K562 (cell line): ENCODE measurements at regions not wholly inside any gene's neighbourhood (a gene's known extent, or its start where the extent isn't known, plus 50 kb on each side); places are given as distances from the start of the nearest gene placed in this dataset.

Experiments
- ATF3 ChIP-seq, 2 experiments: fragments of 450-650 bp in 1 of 2; sonication (generic) in 1 of 2; formaldehyde crosslinking in 1 of 2; IDR thresholded peaks in 1 of 2; conservative IDR thresholded peaks in 1 of 2; 2 replicates each; pipeline versions ENCODE4 v1.6.1 to v1.8.1; 2016 to 2023; ENCODE audit warnings: mild to moderate bottlenecking in 2 of 2, moderate library complexity in 2 of 2, inconsistent platforms in 1 of 2, missing genetic modification reagents in 1 of 2
- BRF1 ChIP-seq: IDR thresholded peaks from 3 replicates; pipeline ENCODE4 v1.6.1; 2011; ENCODE audit warnings: borderline replicate concordance, mild to moderate bottlenecking; ENCODE audit not compliant: insufficient read length; ENCODE audit errors: extremely low read depth
- CHCHD3 ChIP-seq: fragments of 250-450 bp; sonication (Bioruptor Pico); IDR thresholded peaks from 2 replicates; pipeline ENCODE4 v2.1.2; 2022; ENCODE audit warnings: mild to moderate bottlenecking
- CREB1 ChIP-seq, 2 experiments: sonication (generic) in 1 of 2; formaldehyde crosslinking in 1 of 2; IDR thresholded peaks; 2 replicates each; pipeline versions ENCODE4 v1.6.1 to v1.8.0; 2012 to 2022; ENCODE audit warnings: inconsistent platforms in 1 of 2, mild to moderate bottlenecking in 1 of 2, missing genetic modification reagents in 1 of 2, moderate library complexity in 1 of 2
- ETV6 ChIP-seq, 3 experiments: fragments of 150-350 bp in 1 of 3; sonication (generic) in 1 of 3; formaldehyde crosslinking in 1 of 3; IDR thresholded peaks; 2 replicates each; pipeline versions ENCODE4 v1.6.1 to v1.8.0; 2014 to 2022; ENCODE audit warnings: borderline replicate concordance in 2 of 3, low read depth in 2 of 3, antibody characterized with exemption in 1 of 3, low read length in 1 of 3, mild to moderate bottlenecking in 1 of 3, missing genetic modification reagents in 1 of 3
- MAFF ChIP-seq: IDR thresholded peaks from 2 replicates; pipeline ENCODE4 v1.6.1; 2012; ENCODE audit warnings: low read length, improper control_type of control experiment
- MBD2 ChIP-seq: sonication (generic); IDR thresholded peaks from 2 replicates; pipeline ENCODE4 v1.6.1; 2016; ENCODE audit warnings: low read depth, borderline replicate concordance
- MEF2A ChIP-seq: IDR thresholded peaks from 2 replicates; pipeline ENCODE4 v1.6.1; 2011; ENCODE audit warnings: low read depth, mild to moderate bottlenecking, low read length, moderate library complexity; ENCODE audit not compliant: control insufficient read depth
- MEF2D ChIP-seq: conservative IDR thresholded peaks from 2 replicates; pipeline ENCODE4 v1.6.1; 2016; ENCODE audit warnings: low read depth, missing genetic modification characterization, missing compliant biosample characterization
- NELFE ChIP-seq: IDR thresholded peaks from 2 replicates; pipeline ENCODE4 v1.6.1; 2011; ENCODE audit warnings: mild to moderate bottlenecking; ENCODE audit not compliant: insufficient read depth, insufficient read length
- RAD21 ChIP-seq, 2 experiments: fragments of 250-450 bp in 1 of 2; fragments of 450-650 bp in 1 of 2; sonication (Bioruptor Pico) in 1 of 2; formaldehyde crosslinking in 1 of 2; IDR thresholded peaks in 1 of 2; conservative IDR thresholded peaks in 1 of 2; 2 replicates each; pipeline versions ENCODE4 v1.4.0 to v1.8.0; 2020 to 2022; ENCODE audit warnings: mild to moderate bottlenecking in 2 of 2, moderate library complexity in 1 of 2
- SPI1 ChIP-seq: IDR thresholded peaks from 2 replicates; pipeline ENCODE4 v1.6.1; 2011; ENCODE audit warnings: low read depth, low read length, control low read depth, borderline replicate concordance
- STAT5A ChIP-seq: IDR thresholded peaks from 2 replicates; pipeline ENCODE4 v1.6.1; 2012; ENCODE audit warnings: low read length, inconsistent platforms, borderline replicate concordance
- TAL1 ChIP-seq: fragments of 450-650 bp; IDR thresholded peaks from 2 replicates; pipeline ENCODE4 v1.6.1; 2016; ENCODE audit warnings: mild to moderate bottlenecking
- TEAD2 ChIP-seq: fragments of 450-650 bp; IDR thresholded peaks from 2 replicates; pipeline ENCODE4 v1.6.1; 2016; ENCODE audit warnings: missing genetic modification characterization, control low read depth, missing compliant biosample characterization
- ZNF253 ChIP-seq: fragments of 250-450 bp; sonication (Bioruptor Pico); conservative IDR thresholded peaks from 2 replicates; pipeline ENCODE4 v1.6.1; 2021; ENCODE audit warnings: mild to moderate bottlenecking
- ZNF584 ChIP-seq: fragments of 200-800 bp; sonication (Bioruptor generic); IDR thresholded peaks from 2 replicates; pipeline ENCODE4 v1.6.1; 2016; ENCODE audit warnings: low read depth, mild to moderate bottlenecking, missing genetic modification characterization, missing compliant biosample characterization
- ZNF586 ChIP-seq: fragments of 450-650 bp; formaldehyde crosslinking; conservative IDR thresholded peaks from 2 replicates; pipeline ENCODE4 v1.4.0; 2020; ENCODE audit warnings: mild to moderate bottlenecking, moderate library complexity
- TF ChIP-seq, protein P1 (sequence below): fragments of 450-650 bp; formaldehyde crosslinking; IDR thresholded peaks from 2 replicates; pipeline ENCODE4 v1.4.0; 2020; ENCODE audit warnings: mild to moderate bottlenecking, moderate library complexity
- TF ChIP-seq, protein P2 (sequence below): sonication (generic); formaldehyde crosslinking; IDR thresholded peaks from 2 replicates; pipeline ENCODE4 v1.9.0; 2022; ENCODE audit warnings: mild to moderate bottlenecking, missing genetic modification reagents
- TF ChIP-seq, protein P3 (sequence below): fragments of 450-650 bp; formaldehyde crosslinking; IDR thresholded peaks from 2 replicates; pipeline ENCODE4 v1.4.0; 2020; ENCODE audit warnings: mild to moderate bottlenecking

DNA sequence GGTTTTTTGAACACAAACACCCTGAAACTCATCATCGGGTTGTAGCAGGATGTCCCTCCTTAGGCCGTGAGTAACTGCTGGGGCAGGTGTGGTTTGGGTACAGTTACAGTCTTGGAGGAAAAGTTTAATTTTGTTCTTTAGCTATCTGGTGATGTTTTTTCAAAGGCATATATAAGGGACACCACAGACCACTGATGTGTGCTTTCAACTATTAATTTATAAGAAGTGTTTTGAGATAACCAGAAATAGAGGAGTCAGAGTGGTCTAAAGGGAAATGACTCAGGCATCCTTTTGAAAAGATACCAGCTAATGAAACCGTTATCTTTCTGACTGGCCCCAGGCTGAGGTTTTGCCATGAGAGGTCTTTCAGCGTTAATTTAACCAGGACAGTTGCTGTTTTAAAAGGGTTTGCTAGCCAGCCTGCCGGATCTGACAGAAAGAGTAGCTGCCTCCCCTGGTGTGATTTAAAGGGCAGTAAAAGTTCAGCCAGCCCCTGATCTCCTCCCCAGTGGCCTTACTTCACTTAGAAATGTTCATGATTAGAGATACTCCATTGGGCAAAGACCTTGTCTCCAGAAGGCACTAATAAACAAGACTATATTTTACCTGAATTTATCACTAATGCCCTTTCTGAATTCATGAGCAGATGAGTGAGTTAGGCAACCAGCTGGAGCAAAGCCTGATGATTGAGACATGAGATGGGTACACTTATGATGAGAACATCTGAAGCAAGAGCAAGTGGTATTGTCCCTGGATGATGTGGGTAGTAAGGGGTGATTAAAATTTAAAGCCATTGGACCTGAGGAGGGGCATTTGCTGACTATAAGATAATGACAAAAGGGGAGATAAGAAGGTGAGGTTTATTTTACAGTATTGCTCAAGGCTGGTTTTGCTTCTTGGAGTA lies 482.5 kb upstream of the TBL1XR1 start (continued):
- TF ChIP-seq TAL1 (peak; percentile 45), CREB1 (IDR thresholded peaks at IDR 0.05) (peak; percentile 12; the same call in 1 of the 2 replicates), CREB1 (CRISPR knock-in tag; IDR thresholded peaks at IDR 0.05) (no peak), CHCHD3 (CRISPR knock-in tag) (no peak), ZNF584 (CRISPR knock-in tag) (no peak), TEAD2 (no peak), RAD21 (CRISPR knock-in tag; conservative IDR thresholded peaks at IDR 0.05 in 1 of 2, IDR thresholded peaks at IDR 0.05 in 1 of 2) (peak in 1 of 2 experiments; percentile 31; a peak in 2 of 4 replicates), NELFE (no peak), MAFF (peak; percentile 2; the same call in 1 of the 2 replicates), SPI1 (no peak), STAT5A (peak; percentile 54), MEF2D (no peak), MBD2 (peak; percentile 37; the same call in 1 of the 2 replicates), ZNF586 (CRISPR knock-in tag) (no peak), ATF3 (IDR thresholded peaks at IDR 0.05) (peak; percentile 31; the same call in 1 of the 2 replicates), ATF3 (CRISPR knock-in tag; conservative IDR thresholded peaks at IDR 0.05) (no peak), ZNF253 (CRISPR knock-in tag) (no peak), ETV6 (IDR thresholded peaks at IDR 0.05; ENCODE audit: borderline replicate concordance in 1 of 2, low read depth in 2 of 2, low read length in 1 of 2) (no peak), ETV6 (CRISPR knock-in tag; IDR thresholded peaks at IDR 0.05; ENCODE audit: borderline replicate concordance) (no peak), MEF2A (no peak), BRF1 (no peak)
- TF ChIP-seq, protein P1, sequence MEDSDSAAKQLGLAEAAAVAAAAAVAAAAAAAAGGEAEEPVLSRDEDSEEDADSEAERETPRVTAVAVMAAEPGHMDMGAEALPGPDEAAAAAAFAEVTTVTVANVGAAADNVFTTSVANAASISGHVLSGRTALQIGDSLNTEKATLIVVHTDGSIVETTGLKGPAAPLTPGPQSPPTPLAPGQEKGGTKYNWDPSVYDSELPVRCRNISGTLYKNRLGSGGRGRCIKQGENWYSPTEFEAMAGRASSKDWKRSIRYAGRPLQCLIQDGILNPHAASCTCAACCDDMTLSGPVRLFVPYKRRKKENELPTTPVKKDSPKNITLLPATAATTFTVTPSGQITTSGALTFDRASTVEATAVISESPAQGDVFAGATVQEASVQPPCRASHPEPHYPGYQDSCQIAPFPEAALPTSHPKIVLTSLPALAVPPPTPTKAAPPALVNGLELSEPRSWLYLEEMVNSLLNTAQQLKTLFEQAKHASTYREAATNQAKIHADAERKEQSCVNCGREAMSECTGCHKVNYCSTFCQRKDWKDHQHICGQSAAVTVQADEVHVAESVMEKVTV: no peak
- TF ChIP-seq, protein P2, sequence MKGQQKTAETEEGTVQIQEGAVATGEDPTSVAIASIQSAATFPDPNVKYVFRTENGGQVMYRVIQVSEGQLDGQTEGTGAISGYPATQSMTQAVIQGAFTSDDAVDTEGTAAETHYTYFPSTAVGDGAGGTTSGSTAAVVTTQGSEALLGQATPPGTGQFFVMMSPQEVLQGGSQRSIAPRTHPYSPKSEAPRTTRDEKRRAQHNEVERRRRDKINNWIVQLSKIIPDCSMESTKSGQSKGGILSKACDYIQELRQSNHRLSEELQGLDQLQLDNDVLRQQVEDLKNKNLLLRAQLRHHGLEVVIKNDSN (CRISPR knock-in tag): no peak
- TF ChIP-seq, protein P3, sequence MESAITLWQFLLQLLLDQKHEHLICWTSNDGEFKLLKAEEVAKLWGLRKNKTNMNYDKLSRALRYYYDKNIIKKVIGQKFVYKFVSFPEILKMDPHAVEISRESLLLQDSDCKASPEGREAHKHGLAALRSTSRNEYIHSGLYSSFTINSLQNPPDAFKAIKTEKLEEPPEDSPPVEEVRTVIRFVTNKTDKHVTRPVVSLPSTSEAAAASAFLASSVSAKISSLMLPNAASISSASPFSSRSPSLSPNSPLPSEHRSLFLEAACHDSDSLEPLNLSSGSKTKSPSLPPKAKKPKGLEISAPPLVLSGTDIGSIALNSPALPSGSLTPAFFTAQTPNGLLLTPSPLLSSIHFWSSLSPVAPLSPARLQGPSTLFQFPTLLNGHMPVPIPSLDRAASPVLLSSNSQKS (CRISPR knock-in tag): no peak
